Lower leg skin (tissue), 4 donors: ENCODE measurements at regions not wholly inside any gene's neighbourhood (a gene's known extent, or its start where the extent isn't known, plus 50 kb on each side); places are given as distances from the start of the nearest gene placed in this dataset.

Source experiments
- DNase-seq, 2 donors: peaks; one replicate each; pipeline ENCODE4 v3.0.0-alpha.2; 2019; ENCODE audit warnings: low spot score in 2 of 2
- H3K4me3 ChIP-seq: fragments of 200-600 bp; sonication (generic); 2 replicates; pipeline ENCODE4 v1.5.1; 2017; ENCODE audit warnings: mild to moderate bottlenecking, low read depth; ENCODE audit not compliant: poor library complexity, severe bottlenecking
- POLR2A ChIP-seq, 2 donors: fragments of 450-650 bp; IDR thresholded peaks; one replicate each; pipeline ENCODE4 v1.6.1; 2016 to 2017; ENCODE audit warnings: antibody characterized with exemption in 2 of 2, mild to moderate bottlenecking in 1 of 2, moderate library complexity in 1 of 2
- WGBS, 2 donors: methylation state at CpG; one replicate each; pipeline ENCODE4 v1.1.5; 2018; 5-methylcytosine and 5-hydroxymethylcytosine counted together
- intact Hi-C: fragments of 100-400 bp; cut with DNase I; formaldehyde crosslinking; loops from one replicate; pipeline ENCODE4 v1.15.0; 2023; ENCODE audit warnings: low total_unique reads
- TF ChIP-seq, protein P1 (sequence below), 3 donors: fragments of 450-650 bp; IDR thresholded peaks; one replicate each; pipeline ENCODE4 v1.5.1; 2016; ENCODE audit warnings: antibody characterized with exemption in 3 of 3, mild to moderate bottlenecking in 3 of 3, moderate library complexity in 2 of 3

- TF ChIP-seq, protein P1, sequence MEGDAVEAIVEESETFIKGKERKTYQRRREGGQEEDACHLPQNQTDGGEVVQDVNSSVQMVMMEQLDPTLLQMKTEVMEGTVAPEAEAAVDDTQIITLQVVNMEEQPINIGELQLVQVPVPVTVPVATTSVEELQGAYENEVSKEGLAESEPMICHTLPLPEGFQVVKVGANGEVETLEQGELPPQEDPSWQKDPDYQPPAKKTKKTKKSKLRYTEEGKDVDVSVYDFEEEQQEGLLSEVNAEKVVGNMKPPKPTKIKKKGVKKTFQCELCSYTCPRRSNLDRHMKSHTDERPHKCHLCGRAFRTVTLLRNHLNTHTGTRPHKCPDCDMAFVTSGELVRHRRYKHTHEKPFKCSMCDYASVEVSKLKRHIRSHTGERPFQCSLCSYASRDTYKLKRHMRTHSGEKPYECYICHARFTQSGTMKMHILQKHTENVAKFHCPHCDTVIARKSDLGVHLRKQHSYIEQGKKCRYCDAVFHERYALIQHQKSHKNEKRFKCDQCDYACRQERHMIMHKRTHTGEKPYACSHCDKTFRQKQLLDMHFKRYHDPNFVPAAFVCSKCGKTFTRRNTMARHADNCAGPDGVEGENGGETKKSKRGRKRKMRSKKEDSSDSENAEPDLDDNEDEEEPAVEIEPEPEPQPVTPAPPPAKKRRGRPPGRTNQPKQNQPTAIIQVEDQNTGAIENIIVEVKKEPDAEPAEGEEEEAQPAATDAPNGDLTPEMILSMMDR (IDR thresholded peaks at IDR 0.05) = no peak
- TF ChIP-seq POLR2A (IDR thresholded peaks at IDR 0.05) = no peak
- WGBS, 2 donors = 59 to 66% methylated on average over 3 of the region's 3 CpGs
- DNase-seq = no peak
Measured at GRCh38 chr10:64617085-64617484, 1095.9 kb downstream of the REEP3 start.

DNA sequence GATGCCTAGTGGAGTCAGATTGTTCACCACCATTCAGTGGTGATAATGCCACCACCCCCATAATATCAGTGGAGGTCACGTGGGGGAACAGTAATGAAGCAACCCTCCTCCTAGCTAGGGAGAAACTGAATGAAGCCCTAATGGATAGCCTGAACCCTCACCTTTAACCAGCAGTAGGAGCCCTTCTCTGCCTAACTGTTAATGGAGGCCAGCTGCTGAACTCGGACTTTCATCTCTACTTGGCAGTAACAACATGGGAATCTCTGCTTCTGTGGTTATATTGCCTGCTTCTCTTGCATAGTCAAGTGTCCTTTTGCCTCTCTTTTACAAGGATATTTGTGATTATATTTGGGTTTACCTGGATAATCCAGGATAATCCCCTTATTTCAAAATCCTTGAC is 1097.9 kb downstream of the REEP3 start:
- DNase-seq = no peak
- intact Hi-C loops = no loop called here
- no peak overlapping the region for H3K4me3 ChIP-seq
- TF ChIP-seq, protein P1 (IDR thresholded peaks at IDR 0.05) = no peak
- no peak for TF ChIP-seq POLR2A (IDR thresholded peaks at IDR 0.05)
- 70 to 74% methylated on average over 2 of the region's 2 CpGs for WGBS, 2 donors

More at GRCh38 chr10:64617085-64617484, 1095.9 kb downstream of the REEP3 start:
- H3K4me3 ChIP-seq = no peak overlapping the region
- intact Hi-C loops = no loop called here

GRCh38 chr10:64626924-64627323 is 1105.7 kb downstream of the REEP3 start:
- TF ChIP-seq, protein P1 (IDR thresholded peaks at IDR 0.05) = no peak
- TF ChIP-seq POLR2A (IDR thresholded peaks at IDR 0.05) = no peak
- no peak overlapping the region for H3K4me3 ChIP-seq
- DNase-seq = no peak
- intact Hi-C loops = no loop called here
- WGBS, 2 donors = 63 to 74% methylated on average over 1 of the region's 1 CpG

DNA sequence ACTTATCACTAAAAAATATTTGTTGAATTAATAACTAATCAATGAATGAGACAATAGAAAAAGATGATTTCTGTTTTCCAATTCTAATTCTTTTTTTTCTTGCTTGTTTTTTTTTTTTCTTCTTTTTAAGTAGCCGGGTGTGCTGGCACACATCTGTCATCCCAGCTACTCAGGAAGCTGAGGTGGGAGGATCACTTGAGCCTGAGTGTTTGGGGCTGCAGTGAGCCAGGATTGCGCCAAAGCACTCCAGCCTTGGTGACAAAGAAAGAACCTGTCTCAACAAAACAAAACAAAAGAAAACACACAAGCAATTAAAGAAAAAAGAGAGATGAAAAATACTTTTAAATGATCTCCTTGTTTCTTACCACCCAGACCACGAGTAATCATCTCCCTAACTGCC is 1109.3 kb downstream of the REEP3 start:
- 37 to 42% methylated on average over 3 of the region's 3 CpGs for WGBS, 2 donors
- no peak overlapping the region for H3K4me3 ChIP-seq
- DNase-seq = no peak
- intact Hi-C loops = no loop called here
- TF ChIP-seq, protein P1 (IDR thresholded peaks at IDR 0.05) = no peak
- TF ChIP-seq POLR2A (IDR thresholded peaks at IDR 0.05) = no peak

- intact Hi-C loops = no loop called here
- no peak overlapping the region for H3K4me3 ChIP-seq
- TF ChIP-seq POLR2A (IDR thresholded peaks at IDR 0.05) = no peak
- TF ChIP-seq, protein P1 (IDR thresholded peaks at IDR 0.05) = no peak
- DNase-seq = no peak
Measured at GRCh38 chr10:64635906-64636305, 1114.7 kb downstream of the REEP3 start.

DNA sequence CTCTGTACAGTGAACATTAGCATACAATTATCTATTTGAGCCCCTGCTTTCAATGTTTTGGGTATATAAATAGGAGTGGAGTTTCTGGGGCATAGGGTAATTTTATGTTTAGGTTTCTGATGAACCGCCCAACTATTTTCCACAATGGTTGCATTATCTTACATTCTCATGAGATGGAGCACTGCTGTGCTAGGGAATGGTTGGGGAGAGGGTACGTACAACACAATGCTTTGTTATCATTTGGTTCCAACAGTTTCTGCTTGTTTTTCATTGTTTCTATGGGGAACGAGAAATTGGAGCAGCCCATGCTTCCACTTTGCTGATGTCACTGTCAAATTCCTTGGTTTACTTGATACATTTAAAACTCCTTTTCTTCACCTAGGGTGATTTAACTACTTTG is 1115.3 kb downstream of the REEP3 start:
- TF ChIP-seq, protein P1 (IDR thresholded peaks at IDR 0.05) = no peak
- no peak for TF ChIP-seq POLR2A (IDR thresholded peaks at IDR 0.05)
- WGBS, 2 donors = 70 to 78% methylated on average over 3 of the region's 3 CpGs
- no peak overlapping the region for H3K4me3 ChIP-seq
- intact Hi-C loops = no loop called here
- no peak for DNase-seq
